GM12891 (cell line): ENCODE measurements at regions not wholly inside any gene's neighbourhood (a gene's known extent, or its start where the extent isn't known, plus 50 kb on each side); places are given as distances from the start of the nearest gene placed in this dataset.
"Not testable (repeated sequence)": the region's sequence is repeated elsewhere in the genome, so short reads cannot be mapped to it uniquely, and the experiment has no call there.

Experiments used
- PAX5 ChIP-seq: IDR thresholded peaks from 2 replicates; pipeline ENCODE4 v1.6.1; 2011; ENCODE audit warnings: low read length, moderate library complexity, mild to moderate bottlenecking; ENCODE audit not compliant: insufficient read depth, severe bottlenecking
- POLR2A ChIP-seq: IDR thresholded peaks from 2 replicates; pipeline ENCODE4 v1.6.1; 2011; ENCODE audit warnings: low read depth, low read length, control low read depth
- POLR2AphosphoS5 ChIP-seq: IDR thresholded peaks from 2 replicates; pipeline ENCODE4 v1.6.1; 2011; ENCODE audit warnings: low read depth, low read length, control low read depth
- POU2F2 ChIP-seq: IDR thresholded peaks from 2 replicates; pipeline ENCODE4 v1.6.1; 2011; ENCODE audit warnings: low read depth, mild to moderate bottlenecking, control low read depth, low read length, moderate library complexity
- SPI1 ChIP-seq: IDR thresholded peaks from 2 replicates; pipeline ENCODE4 v1.6.1; 2011; ENCODE audit warnings: low read depth, low read length, control low read depth
- TAF1 ChIP-seq: IDR thresholded peaks from 2 replicates; pipeline ENCODE4 v1.6.1; 2011; ENCODE audit warnings: low read depth, low read length, control low read depth

- not testable (repeated sequence) for TF ChIP-seq POLR2A, POLR2AphosphoS5, TAF1, POU2F2, SPI1, PAX5
Measured at GRCh38 chr18:64369830-64370440, 221.0 kb upstream of the LINC00305 start.
